NCI-H187 treated with DMSO at 0.1 percent for 48 hours (cell line): ENCODE measurements at regions not wholly inside any gene's neighbourhood (a gene's known extent, or its start where the extent isn't known, plus 50 kb on each side); places are given as distances from the start of the nearest gene placed in this dataset.
"Not testable (repeated sequence)": the region's sequence is repeated elsewhere in the genome, so short reads cannot be mapped to it uniquely, and the experiment has no call there.

Source experiments
- DNase-seq: peaks from one replicate; lab custom pipeline; 2025; lab: John Stamatoyannopoulos, UW

GRCh38 chr6:26720663-26721218 is 61.2 kb upstream of the ZNF322 start:
- DNase-seq, result not testable (repeated sequence)

GRCh38 chr6:26730019-26730766 is 70.6 kb upstream of the ZNF322 start:
- not testable (repeated sequence) for DNase-seq

- DNase-seq, result not testable (repeated sequence)
Measured at GRCh38 chr6:26734776-26735472, 75.4 kb upstream of the ZNF322 start.

GRCh38 chr6:26739811-26740210 is 80.3 kb upstream of the ZNF322 start:
- DNase-seq, result no peak

- DNase-seq, result no peak
Measured at GRCh38 chr6:26743157-26743821, 83.7 kb upstream of the ZNF322 start.

GRCh38 chr6:26743941-26744699 is 84.6 kb upstream of the ZNF322 start:
- no peak for DNase-seq

GRCh38 chr6:26744837-26745282 is 85.3 kb upstream of the ZNF322 start:
- DNase-seq, result not testable (repeated sequence)

- not testable (repeated sequence) for DNase-seq
Measured at GRCh38 chr6:26745964-26746363, 86.4 kb upstream of the ZNF322 start.

- not testable (repeated sequence) for DNase-seq
Measured at GRCh38 chr6:26749126-26749758, 89.7 kb upstream of the ZNF322 start.

- not testable (repeated sequence) for DNase-seq
Measured at GRCh38 chr6:26749759-26750126, 90.2 kb upstream of the ZNF322 start.

- DNase-seq, result no peak
Measured at GRCh38 chr6:26754212-26754611, 94.7 kb upstream of the ZNF322 start.

- DNase-seq, result not testable (repeated sequence)
Measured at GRCh38 chr6:26754801-26755200, 95.3 kb upstream of the ZNF322 start.

GRCh38 chr6:26756067-26756805 is 96.7 kb upstream of the ZNF322 start:
- DNase-seq, result not testable (repeated sequence)

- not testable (repeated sequence) for DNase-seq
Measured at GRCh38 chr6:26766203-26766902, 106.8 kb upstream of the ZNF322 start.

GRCh38 chr6:26770941-26771666 is 111.6 kb upstream of the ZNF322 start:
- DNase-seq, result not testable (repeated sequence)

- DNase-seq, result not testable (repeated sequence)
Measured at GRCh38 chr6:26773414-26773813, 113.9 kb upstream of the ZNF322 start.

- not testable (repeated sequence) for DNase-seq
Measured at GRCh38 chr6:26780563-26780962, 121.0 kb upstream of the ZNF322 start.

GRCh38 chr6:26795474-26796307 is 136.1 kb upstream of the ZNF322 start:
- not testable (repeated sequence) for DNase-seq
